HG03064 (cell line): ENCODE measurements at regions not wholly inside any gene's neighbourhood (a gene's known extent, or its start where the extent isn't known, plus 50 kb on each side); places are given as distances from the start of the nearest gene placed in this dataset.
"Not testable (repeated sequence)": the region's sequence is repeated elsewhere in the genome, so short reads cannot be mapped to it uniquely, and the experiment has no call there.

Experiments
- ATAC-seq: cut with Tn5 transposase; IDR thresholded peaks from one replicate; pipeline ENCODE4 v1.9.1; 2021; ENCODE audit warnings: low read depth; ENCODE audit not compliant: unreplicated experiment

- no peak for ATAC-seq
These were observed 53.1 kb upstream of the STK39 start for GRCh38 chr2:168300460-168300859.

DNA sequence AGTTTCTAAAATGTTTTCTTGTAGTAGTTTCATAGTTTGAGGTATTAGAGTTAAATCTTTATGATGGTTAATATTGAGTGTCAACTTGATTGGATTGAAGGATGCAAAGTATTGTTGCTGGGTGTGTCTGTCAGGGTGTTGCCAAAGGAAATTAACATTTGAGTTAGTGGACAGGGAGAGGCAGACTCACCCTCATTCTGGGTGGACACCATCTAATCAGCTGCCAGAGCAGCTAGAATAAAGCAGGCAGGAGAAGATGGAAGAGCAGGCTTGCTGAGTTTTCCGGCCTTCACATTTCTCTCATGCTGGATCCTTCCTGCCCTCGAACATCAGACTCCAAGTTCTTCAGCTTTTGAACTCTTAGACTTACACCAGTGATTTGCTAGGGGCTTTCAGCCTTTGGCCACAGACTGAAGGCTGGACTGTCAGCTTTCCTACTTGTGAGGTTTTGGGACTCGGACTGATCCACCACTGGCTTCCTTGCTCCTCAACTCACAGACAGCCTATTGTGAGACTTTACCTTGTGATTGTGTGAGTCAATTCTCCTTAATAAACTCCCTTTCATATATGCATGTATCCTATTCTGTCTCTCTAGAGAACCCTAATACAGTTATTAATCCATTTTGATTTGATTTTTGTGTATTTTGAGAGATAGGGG, 56.8 kb upstream of the STK39 start:
- ATAC-seq, result no peak

GRCh38 chr2:168307379-168307778, 60.0 kb upstream of the STK39 start:
- ATAC-seq, result no peak

GRCh38 chr2:168310580-168310979, 63.2 kb upstream of the STK39 start:
- ATAC-seq, result no peak

- no peak for ATAC-seq
These were observed 64.0 kb upstream of the STK39 start for GRCh38 chr2:168311261-168311910.

DNA sequence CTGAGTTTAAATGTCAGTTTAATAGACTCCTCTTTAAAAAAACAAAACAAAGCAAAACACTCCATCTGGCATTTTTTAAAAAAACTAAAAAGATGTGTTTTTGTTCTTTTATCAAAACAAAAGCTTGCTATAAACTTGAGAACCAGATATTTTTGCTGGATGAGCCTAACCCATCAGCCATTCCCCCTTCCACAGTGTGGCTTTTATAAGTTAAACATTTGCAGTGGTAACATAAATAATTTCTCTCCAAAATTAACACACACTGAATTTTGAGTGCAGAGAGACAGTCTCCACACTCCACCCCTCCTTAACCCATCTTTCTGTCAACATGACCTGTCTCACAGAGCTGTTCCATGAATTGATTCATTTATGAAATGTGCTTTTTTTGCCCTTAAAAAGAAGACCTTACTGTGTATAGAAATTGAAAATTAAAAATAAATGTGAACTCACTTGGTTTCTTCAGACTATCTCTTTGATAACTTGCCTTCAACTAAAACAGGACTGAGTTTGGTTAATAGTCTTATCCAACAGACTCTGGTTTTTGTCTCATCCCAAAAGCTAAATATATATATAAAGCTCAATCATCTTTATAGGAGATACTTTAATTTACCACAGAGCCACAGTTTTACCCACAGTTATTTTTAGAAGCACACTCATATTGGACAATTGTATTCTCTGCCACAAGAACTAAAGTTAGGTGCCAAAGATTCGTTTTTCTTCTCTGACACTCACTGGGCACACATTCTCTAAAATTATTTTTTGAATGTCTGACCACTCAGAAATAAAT, 64.8 kb upstream of the STK39 start:
- no peak for ATAC-seq

DNA sequence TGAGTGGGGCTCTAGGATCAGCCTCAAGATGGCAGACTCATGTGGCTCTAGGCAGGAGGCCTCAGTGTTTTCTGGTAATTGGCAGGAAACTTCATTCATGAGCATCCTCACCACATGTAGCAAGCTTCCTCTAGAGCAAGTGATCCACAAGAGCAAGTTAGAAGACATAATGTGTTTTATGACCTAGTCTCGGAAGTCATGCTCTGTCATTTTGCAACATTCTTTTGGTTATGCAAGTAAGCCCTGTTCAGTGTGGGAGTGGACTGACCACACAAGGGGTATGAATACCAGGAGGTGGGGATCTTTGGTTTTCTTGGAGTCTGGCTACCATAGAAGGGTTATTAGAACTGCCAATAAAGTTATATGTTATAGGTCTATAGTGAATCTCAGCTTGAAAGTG, 66.8 kb upstream of the STK39 start:
- ATAC-seq, result no peak

- no peak for ATAC-seq
These were observed 68.1 kb upstream of the STK39 start for GRCh38 chr2:168315331-168316072.

- ATAC-seq, result no peak
These were observed 68.7 kb upstream of the STK39 start for GRCh38 chr2:168316073-168316440.

- no peak for ATAC-seq
These were observed 69.9 kb upstream of the STK39 start for GRCh38 chr2:168317282-168317681.

- no peak for ATAC-seq
These were observed 72.9 kb upstream of the STK39 start for GRCh38 chr2:168320267-168320666.

GRCh38 chr2:168322325-168323007, 75.1 kb upstream of the STK39 start:
- no peak for ATAC-seq

DNA sequence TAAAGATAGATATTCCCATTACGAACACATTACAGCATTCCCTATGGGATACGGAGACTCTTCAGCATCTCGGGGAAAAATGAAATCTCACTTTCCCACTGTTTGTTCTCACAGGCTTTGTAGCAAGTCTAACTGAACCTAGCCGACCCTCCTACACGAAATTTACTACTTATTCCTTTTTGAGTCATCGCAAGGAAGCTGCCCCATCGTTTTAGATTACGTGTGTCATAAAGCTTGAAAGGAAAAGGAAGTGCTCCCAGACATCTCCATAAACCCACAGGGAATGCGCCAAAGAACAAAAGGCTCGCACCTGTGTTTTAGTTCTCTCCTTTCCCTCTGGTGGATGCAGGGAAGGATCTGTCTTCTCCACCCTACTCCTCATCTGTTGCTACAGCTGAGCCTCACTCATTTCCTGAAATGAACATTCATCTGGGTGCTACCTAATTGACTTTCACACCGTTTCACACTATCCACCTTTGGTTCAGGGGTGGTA, 76.2 kb upstream of the STK39 start:
- ATAC-seq, result no peak

DNA sequence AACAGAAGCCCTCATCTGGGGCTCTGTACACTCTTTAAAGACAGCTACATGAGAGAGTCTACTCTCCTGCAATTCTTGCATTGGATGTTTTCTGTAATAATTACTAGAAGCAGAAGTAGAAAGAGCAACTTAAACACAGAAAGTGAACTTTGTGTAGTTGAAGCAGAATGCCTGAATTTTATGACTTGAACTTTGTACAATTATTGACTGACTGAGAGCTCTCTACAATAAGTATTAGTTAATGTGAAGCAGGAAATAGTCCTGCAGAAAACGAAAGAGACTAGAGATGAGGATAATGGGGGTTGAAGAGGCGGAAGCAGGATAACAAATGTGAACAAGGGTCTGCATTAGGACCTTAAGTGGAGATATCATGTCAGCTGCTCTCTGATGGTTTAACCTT, 79.2 kb upstream of the STK39 start:
- no peak for ATAC-seq

GRCh38 chr2:168327328-168327727, 79.9 kb upstream of the STK39 start:
- no peak for ATAC-seq

DNA sequence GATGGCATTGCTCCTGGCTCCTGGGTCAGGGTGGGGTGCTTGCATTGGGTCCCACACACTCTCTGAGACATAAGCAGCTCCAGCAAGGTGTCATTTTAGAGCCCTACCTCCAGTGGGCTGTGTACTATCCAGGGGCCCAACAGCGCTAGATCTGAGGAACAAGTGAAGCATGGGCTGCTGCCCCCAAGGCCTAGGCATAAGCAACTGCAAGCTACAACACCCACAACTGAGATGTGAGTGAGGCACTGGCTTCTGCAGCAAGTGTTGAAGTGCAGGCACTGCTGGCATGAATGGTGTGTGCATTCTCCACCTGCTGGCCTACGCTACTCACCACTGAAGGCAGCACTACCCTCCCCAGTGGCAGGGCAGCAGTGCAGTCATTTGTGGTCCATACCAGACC, 81.0 kb upstream of the STK39 start:
- no peak for ATAC-seq

GRCh38 chr2:168330624-168331423, 83.4 kb upstream of the STK39 start:
- ATAC-seq, result no peak

DNA sequence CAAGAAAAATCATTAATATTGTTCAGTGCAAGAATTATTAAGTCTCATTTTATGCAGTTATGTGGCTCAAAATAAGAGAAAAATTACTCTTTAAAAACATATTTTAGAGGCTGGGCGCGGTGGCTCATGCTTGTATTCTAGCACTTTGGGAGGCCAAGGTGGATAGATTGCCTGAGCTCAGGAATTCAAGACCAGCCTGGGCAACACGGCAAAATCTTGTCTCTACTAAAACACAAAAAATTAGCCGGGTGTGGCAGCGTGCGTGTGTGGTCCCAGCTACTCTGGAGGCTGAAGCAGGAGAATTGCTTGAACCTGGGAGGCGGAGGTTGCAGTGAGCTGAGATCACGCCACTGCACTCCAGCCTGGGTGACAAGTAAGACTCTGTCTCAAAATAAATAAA, 87.9 kb upstream of the STK39 start:
- not testable (repeated sequence) for ATAC-seq

- no peak for ATAC-seq
These were observed 89.5 kb upstream of the STK39 start for GRCh38 chr2:168336786-168337388.
